ENCODE measurements at regions not wholly inside any gene's neighbourhood (a gene's known extent, or its start where the extent isn't known, plus 50 kb on each side); places are given as distances from the start of the nearest gene placed in this dataset.

GRCh38 chr7:106465704-106466468, 181.1 kb upstream of the NAMPT start:
- Histone ChIP-seq H3K27ac (no peak overlapping the region), H3K4me3 (no peak overlapping the region)
- no peak for TF ChIP-seq POLR2A (IDR thresholded peaks at IDR 0.05)

GRCh38 chr7:106464651-106465050, 179.9 kb upstream of the NAMPT start:
- TF ChIP-seq POLR2A (IDR thresholded peaks at IDR 0.05) (no peak), CTCF (IDR thresholded peaks at IDR 0.05) (no peak)
- no peak overlapping the region for H3K27ac ChIP-seq
- no peak overlapping the region for H3K4me3 ChIP-seq
- peaks cover 0 to 6% (median 0%) of the 10 kb centered on the region in 4 donors for H3K4me1 ChIP-seq
- H3K27me3 ChIP-seq = no peaks in the 10 kb centered on the region
- H3K9me3 ChIP-seq = no peaks in the 10 kb centered on the region
- H3K36me3 ChIP-seq = no peaks in the 10 kb centered on the region
- DNase-seq = no peak

More at GRCh38 chr7:106465704-106466468, 181.1 kb upstream of the NAMPT start:
- DNase-seq = no peak
- Histone ChIP-seq H3K9me3 (no peaks in the 10 kb centered on the region), H3K36me3 (no peaks in the 10 kb centered on the region), H3K27me3 (no peaks in the 10 kb centered on the region), H3K4me1 (peaks cover 0 to 6% (median 0%) of the 10 kb centered on the region in 4 donors)

- peaks cover 0 to 6% (median 0%) of the 10 kb centered on the region in 4 donors for H3K4me1 ChIP-seq
- no peak for TF ChIP-seq POLR2A (IDR thresholded peaks at IDR 0.05)
- no peak for TF ChIP-seq CTCF (IDR thresholded peaks at IDR 0.05)
- H3K4me3 ChIP-seq = no peak overlapping the region
- no peaks in the 10 kb centered on the region for H3K27me3 ChIP-seq
- DNase-seq = no peak
- H3K27ac ChIP-seq = no peak overlapping the region
- no peaks in the 10 kb centered on the region for H3K36me3 ChIP-seq
- H3K9me3 ChIP-seq = no peaks in the 10 kb centered on the region
These were observed 179.2 kb upstream of the NAMPT start for GRCh38 chr7:106463851-106464611.

GRCh38 chr7:106462914-106463482, 178.2 kb upstream of the NAMPT start:
- no peaks in the 10 kb centered on the region for H3K36me3 ChIP-seq
- TF ChIP-seq CTCF (IDR thresholded peaks at IDR 0.05) (no peak), POLR2A (IDR thresholded peaks at IDR 0.05) (no peak)
- DNase-seq = no peak

GRCh38 chr7:106462365-106462859, 177.6 kb upstream of the NAMPT start:
- Histone ChIP-seq H3K4me3 (no peak overlapping the region), H3K27me3 (no peaks in the 10 kb centered on the region), H3K27ac (no peak overlapping the region), H3K9me3 (no peaks in the 10 kb centered on the region), H3K4me1 (peaks cover 0 to 6% (median 0%) of the 10 kb centered on the region in 4 donors), H3K36me3 (no peaks in the 10 kb centered on the region)
- no peak for DNase-seq
- no peak for TF ChIP-seq POLR2A (IDR thresholded peaks at IDR 0.05)
- peak in 5 of 6 experiments; percentile 10 to 77 (median 73) for TF ChIP-seq CTCF (IDR thresholded peaks at IDR 0.05)

More at GRCh38 chr7:106462914-106463482, 178.2 kb upstream of the NAMPT start:
- H3K4me1 ChIP-seq = peaks cover 0 to 6% (median 0%) of the 10 kb centered on the region in 4 donors
- H3K27ac ChIP-seq = no peak overlapping the region
- H3K27me3 ChIP-seq = no peaks in the 10 kb centered on the region
- no peak overlapping the region for H3K4me3 ChIP-seq
- H3K9me3 ChIP-seq = no peaks in the 10 kb centered on the region

All from Peyer's patch (tissue), 4 donors.